SH-SY5Y (cell line): ENCODE measurements at regions not wholly inside any gene's neighbourhood (a gene's known extent, or its start where the extent isn't known, plus 50 kb on each side); places are given as distances from the start of the nearest gene placed in this dataset.

Source experiments
- GATA2 ChIP-seq: IDR thresholded peaks from 2 replicates; pipeline ENCODE4 v1.6.1; 2011; ENCODE audit warnings: mild to moderate bottlenecking, low read depth, low read length
- GATA3 ChIP-seq: IDR thresholded peaks from 2 replicates; pipeline ENCODE4 v1.6.1; 2011; ENCODE audit warnings: low read depth, mild to moderate bottlenecking, low read length, moderate library complexity

DNA sequence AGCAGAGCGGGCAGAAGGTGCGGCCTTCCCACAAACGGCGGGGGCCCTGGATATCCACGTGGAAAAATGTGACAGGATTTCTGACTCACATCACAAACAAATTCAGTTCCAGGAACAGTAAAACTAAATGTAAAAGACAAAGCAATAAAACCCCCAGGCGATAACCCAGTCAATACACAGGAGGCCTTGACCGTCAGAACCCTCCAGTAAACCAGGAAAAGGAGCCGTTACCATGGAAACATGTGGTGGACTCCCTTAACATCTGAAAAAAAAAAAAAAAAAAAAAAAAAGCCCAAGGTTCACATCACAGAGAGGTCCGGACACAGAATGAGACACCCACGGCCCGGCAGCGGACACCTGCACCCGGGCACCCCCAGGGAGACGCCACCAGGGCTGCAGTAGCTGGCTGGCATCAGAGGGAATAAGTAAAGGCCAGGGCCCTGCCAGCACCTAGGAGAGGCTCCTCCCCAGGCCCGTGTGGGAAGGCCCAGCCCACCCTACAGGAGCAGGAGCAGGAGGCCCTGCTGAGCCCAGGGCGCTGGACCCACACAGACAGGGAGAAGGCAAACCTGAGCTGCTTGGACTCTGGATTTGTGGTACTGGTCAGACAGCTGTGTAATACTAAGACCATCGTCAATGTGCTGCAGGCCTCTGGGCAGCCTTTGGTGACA, 83.7 kb downstream of the TMEM18 start:
- no peak for TF ChIP-seq GATA2
- TF ChIP-seq GATA3, result no peak
